MV-4-11 (cell line): ENCODE measurements at regions not wholly inside any gene's neighbourhood (a gene's known extent, or its start where the extent isn't known, plus 50 kb on each side); places are given as distances from the start of the nearest gene placed in this dataset.
"Not testable (repeated sequence)": the region's sequence is repeated elsewhere in the genome, so short reads cannot be mapped to it uniquely, and the experiment has no call there.

Experiments
- DNase-seq: peaks from one replicate; lab custom pipeline; 2025; lab: John Stamatoyannopoulos, UW

DNA sequence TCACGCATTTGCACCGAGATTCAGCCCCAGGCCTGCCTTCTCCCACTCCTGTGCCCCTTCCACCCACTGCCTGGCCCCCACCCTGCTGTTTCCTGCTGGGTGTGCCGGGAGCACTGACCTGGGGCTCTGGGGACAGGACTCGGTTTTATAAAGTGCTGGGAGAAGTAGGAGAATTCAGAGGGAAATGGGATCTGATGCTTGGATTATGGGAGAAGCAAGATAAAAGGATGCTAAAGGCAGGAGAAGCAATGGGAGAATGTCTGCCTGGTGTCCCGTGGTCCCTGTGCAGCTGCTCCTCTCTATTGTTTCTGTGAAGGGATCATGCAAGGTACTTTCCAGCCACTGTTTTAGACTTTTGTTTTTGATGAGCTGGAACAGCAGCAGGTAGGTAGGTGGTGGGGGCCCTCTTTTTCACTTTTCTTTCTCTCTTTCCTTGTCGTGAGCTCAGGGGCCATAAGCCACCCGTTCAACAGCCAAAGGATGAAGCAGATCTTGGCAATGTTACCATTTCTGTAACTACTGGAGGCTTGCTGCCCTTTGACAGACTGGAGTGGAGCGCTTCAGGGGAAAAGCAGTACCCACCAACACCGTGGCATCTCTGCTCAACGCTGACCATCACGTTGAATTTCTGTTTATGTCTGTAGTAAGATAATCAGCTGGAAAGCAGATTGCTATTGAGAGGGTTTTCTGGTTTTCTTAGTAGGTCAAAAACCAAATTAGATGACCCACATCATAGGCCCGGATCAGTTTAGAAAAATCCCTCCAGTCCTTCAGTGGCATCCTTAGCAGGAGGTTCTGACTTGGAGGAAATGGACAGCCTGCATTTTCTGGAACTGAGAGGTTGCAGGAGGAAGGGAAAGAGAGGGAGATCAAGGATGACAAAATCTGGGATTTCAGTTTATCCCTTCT lies 63.8 kb upstream of the ENPP6 start:
- DNase-seq: no peak

DNA sequence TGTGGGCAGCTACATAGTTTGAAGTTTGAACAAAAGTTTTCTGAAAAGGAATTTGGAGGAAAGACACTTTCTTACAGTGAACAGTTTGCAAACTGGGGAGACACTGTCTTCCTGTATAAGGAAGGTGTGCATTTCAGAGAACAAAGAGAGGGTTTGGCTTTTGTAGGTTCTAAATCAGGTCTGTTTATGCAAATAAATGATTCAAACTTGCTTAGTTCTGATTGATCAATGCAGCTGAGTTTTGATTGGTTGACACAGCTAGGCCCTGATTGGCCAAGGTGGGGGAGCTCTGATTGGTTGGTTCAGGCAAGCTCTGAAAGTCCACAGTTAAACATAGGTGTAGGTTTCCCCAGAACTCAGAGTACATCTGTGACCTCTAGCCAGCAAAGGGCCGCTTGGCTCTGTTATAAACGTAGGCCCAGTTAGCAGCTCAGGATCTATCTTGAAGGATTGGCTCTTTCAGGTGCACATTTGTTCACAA lies 63.0 kb upstream of the ENPP6 start:
- DNase-seq: no peak

DNA sequence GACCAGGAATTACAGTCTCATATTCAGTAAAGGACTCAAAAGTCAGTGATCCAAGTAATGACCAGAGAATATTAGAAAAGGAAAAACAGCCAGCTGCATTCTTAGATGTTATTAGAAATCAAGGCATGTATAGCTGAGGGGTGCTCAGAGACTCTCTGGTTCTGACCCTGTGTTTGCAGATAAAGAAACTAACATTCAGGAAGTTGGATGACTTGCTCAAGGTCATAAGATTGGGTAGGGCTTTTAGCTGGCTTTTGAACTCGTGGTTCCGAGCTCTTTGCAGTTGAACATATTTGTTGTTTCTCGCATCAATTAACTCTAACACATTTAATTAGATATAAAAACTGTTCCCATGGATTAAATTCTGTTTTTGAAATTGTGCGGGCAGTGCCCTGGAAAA lies 62.5 kb upstream of the ENPP6 start:
- DNase-seq: peak; percentile 6

DNA sequence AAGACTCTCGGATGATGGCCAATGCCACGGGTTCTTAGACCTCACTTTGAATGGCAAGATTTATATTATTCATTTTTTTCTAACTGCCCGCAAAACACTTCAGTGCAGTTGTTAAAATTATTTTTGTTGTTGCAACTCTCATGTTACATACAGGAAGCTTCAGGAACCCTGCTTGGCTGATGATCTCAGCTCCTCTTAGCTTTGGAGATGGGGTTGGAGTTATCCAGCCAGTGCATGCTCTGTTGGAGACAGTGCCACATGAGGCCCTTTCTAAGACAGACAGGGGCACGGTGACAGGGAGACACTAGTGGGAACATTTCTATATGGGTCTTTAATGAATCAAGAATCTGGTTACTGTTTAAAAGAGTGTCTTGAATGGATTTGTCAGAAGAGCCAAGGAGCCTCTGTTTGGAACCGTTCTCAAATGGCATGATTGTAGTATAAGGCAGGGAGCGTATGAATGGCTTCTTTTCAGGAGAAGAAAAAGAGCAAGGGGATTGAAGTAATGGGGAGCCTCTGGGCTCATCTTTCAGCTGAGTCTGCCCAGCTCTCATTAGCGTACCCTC lies 61.9 kb upstream of the ENPP6 start:
- no peak for DNase-seq

DNA sequence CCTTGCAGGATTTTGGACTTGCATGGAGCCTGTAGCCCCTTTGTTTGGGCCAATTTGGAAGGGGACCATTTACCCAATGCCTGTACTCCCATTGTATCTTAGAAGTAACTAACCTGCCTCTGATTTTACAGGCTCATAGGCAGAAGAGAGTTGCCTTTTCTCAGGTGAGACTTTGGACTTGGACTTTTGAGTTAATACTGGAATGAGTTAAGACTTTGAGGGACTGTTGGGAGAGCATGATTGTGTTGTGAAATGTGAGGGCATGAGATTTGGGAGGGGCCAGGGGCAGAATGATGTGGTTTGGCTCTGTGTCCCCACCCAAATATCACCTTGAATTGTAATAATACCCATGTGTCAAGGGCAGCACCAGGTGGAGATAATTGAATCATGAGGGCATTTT lies 60.1 kb upstream of the ENPP6 start:
- DNase-seq: not testable (repeated sequence)

DNA sequence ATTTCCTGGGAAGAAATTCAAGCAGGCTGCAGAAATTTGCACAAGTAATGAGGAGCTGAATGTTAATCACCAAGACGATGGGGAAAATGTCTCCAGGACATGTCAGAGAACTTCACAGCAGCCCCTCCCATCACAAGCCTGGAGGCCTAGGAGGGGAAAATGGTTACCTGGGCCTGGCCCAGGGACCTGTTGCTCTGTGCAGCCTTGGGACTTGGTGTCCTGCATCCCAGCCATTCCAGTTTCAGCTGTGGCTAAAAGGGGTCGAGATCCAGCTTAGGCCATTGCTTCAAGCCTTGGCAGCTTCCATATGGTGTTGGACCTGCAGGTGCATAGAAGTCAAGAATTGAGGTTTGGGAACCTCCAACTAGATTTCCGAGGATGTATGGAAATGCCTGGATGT lies 59.3 kb upstream of the ENPP6 start:
- DNase-seq: not testable (repeated sequence)

DNA sequence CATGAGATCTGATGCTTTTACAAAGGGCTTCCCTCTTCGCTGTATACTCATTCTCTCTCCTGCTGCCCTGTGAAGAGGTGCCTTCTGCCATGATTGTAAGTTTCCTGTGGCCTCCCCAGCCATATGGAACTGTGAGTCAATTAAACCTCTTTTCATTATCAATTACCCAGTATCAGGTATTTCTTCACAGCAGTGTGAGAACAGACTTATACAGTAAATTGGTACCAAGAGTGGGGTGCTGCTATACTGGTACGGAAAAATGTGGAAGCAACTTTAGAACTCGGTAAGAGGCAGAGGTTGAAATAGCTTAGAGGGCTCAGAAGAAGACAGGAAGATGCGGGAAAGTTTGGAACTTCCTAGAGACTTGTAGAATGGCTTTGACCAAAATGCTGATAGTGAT lies 58.7 kb upstream of the ENPP6 start:
- DNase-seq: not testable (repeated sequence)

DNA sequence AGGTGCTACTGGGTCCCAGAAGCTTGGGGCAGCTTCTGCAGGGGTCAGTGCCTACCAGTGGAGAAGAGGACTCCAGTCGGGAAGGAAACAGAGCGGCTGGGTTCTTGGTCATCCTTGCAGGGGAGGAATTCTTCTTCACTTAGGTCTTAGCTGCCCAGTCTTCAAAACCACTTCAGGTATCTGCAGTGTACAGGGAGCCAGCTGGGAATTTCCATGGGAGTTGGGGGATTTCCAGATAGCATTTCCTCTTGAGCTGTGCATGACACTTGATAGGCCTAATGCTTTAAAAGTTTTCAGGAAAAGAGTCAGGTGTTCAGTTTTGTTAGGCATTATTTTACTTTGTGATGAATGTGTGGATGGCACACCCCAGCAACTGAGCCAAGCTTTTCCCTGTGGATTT lies 58.1 kb upstream of the ENPP6 start:
- DNase-seq: no peak

DNA sequence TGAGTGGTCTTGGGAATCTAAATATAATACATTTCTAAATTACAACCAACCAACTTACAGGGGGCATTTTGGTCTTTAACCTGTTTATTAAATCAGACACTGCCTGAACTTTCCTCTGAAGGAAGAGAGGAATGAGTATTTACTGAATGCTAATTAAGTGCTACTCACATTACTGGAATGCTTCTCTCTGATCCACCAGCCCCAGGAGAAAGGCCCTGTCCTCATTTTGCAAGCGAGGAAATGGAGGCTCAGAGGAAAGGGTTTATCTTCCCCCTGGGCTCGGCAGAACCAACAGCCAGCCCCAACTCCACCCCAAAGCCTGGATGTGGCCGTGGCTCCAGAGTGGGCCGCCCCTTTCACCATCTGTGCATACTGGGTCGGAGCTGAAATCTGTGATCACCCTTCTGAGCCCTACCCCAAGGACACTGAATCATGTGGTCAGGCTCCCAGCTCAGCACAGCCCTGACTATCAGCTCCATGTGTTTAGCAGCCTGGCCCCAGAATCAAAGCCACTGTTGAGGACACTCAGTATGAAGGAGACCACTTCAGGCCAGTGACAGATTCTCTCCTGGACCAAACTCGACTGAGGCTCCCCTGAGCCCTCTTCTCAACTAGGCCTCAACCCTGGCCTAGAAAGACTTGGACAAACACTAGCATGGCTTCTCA lies 56.7 kb upstream of the ENPP6 start:
- DNase-seq: no peak

DNA sequence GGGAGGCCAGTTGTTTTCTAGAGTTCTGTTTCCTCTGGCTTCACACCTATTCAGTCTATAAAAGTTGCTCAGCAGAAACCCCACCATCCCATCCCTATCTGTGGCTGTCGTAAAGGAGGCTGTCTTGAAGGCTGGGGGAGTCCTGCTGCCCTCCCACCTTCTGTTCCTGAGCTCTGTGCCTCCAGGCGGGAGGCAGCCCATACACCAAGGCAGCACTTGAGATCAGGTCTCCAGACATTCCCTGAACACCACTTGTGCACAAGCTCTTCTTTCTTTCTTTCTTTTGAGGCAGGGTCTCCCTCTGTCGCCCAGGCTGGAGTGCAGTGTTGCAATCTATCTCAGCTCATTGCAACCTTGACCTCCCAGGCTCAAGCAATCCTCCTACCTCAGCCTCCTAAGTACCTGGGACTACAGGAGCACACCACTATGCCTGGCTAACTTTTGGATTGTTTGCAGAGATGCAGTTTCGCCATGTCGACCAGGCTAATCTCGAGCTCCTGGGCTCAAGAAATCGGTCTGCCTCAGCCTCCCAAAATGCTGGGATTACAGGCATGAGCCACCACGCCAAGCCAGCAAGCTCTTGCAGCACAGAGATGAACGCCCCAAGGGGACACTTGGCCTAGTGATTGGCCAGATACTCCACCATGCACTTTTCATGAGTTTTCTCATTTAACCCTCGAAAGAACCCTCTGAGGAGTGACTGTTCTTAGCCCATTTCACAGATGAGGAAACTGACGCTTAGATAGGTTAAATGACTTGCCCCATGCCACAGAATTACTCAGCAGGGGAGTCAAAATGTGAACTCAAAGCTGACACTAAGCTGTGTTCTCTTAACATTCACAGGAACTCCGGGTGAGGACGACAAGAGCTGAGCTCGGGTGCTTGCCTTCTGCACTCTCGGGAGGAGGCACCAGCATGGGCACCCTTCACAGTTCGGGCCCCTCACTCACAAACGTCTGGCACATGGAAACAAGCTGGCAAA lies 55.8 kb upstream of the ENPP6 start:
- DNase-seq: no peak

DNA sequence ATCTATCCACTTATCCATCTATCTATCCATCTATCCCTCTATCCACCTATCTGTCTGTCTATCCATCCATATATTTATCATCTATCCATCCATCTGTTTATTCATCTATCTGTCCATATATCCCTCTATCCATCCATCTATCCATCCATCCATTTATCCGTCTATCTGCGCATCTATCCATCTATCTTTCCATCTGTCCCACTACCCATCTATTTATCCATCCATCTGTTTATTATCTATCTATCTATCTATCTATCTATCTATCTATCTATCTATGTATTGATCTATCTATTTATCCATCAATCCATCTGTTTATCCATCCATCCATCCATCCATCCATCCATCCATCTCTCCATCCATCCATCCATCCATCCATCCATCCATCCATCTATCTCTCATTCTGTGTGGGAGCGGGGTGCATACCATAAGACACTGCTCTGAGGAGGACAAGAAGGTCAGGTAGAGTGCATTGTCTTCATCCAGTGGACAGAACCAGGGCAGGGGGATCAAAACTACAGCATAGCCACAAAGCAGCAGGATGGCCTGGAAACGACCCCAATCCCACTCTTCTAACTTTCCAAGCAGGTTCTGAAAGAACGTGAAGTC lies 53.2 kb upstream of the ENPP6 start:
- no peak for DNase-seq

DNA sequence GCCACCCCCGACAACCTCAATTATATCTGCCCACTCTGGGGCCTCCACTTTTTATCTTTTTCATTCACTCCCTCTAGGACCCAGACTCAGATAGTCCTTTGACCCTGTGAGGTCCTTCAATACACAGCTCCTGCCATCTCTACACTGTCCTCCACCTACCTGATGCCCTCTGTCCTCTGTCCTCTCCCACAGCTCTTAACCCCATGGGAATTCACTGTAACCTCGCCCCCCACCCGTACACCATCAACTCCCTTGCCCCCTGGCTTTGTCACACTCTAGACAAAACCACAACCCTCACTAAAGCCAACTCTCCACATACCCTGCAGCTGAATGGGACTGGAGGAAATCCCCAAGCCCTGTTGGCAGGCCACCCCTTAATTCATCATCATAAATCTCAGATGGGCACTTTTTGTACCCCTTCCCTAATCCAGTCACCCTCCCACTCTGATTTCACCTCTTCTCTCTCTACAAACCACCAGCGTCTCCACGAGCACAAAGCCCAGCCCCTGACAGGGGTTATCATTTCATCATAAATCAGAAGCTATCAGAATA lies 52.3 kb upstream of the ENPP6 start:
- DNase-seq: no peak

DNA sequence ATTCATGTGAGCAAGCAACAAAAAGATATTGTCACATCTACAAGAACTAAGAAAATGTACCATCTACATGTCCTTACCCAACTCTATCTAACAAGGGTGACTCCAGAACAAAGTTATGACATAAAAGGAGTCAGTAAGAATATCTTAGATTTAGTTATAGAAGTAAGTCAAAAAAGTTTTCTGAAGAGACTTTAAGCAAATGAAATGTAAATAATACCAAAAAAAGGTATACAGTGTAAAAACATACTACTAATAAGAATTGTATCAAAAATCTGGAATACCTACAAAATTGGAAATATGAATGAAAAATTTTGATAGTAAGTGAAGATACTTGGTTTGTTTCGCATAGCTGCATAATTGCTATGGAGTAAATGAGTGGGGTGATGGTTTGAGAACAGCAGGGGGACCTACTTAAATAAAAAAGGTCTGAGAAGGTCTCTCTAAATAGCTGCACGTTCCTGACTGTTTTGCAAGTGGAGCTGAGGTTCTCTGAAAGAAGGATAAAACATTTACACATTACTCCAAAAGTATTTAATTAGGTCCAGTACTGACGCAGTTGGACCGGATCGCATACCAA lies 51.0 kb upstream of the ENPP6 start:
- no peak for DNase-seq

DNA sequence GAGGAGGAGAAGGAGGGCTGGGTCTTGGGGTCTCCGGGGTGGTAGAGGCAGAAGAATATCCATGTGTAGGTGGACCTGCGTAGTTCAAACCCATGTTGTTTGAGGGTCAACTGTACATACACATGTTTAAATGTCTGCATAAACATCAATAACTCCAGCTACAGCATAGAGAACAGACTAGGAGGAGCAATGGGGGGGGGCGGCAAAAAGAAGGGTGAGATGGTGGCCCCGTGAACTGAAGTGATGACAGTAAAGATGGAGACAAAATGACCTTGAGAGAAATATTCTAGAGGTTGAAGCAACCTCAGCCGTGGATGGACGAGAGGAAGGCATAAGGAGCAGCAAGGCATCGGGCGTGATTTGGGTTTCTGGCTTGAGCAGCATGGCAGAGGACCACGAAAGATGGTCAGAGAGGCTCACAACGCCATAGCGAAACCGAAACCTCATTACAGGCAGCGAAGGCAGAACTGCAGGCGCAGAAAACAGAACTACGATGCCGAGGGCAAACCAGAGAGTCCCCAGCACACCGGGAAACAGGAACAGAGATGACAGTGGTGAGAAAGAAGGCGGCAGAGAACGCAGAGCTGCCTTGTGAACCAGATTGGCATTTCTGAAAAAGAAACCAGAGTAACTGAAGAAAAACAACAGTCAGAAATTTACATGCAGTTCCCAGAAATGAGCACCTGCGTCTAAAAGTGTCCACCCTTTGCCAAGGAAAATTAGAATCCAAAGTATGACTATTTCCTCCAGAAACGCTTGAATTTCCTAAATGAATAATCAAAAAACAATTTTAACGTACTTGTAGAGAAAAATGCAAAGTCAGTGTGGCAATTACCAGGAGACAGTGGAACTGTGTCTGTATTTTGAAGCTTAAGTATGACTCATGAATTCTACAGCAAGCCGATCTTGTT lies 50.3 kb upstream of the ENPP6 start:
- peak; percentile 96 for DNase-seq
